Mesendoderm (in vitro differentiated cells): ENCODE measurements at regions not wholly inside any gene's neighbourhood (a gene's known extent, or its start where the extent isn't known, plus 50 kb on each side); places are given as distances from the start of the nearest gene placed in this dataset.
A peak's percentile ranks its signal among the peaks of the same experiment; 100 is the strongest.

Experiments
- DNase-seq: peaks from one replicate; pipeline ENCODE4 v3.0.0; 2013
- H2AK5ac ChIP-seq: 2 replicates; pipeline ENCODE4 v1.6.1; 2013; ENCODE audit warnings: low read length, inconsistent platforms
- H2BK120ac ChIP-seq: 2 replicates; pipeline ENCODE4 v1.6.1; 2013; ENCODE audit warnings: low read depth, mild to moderate bottlenecking, low read length, moderate library complexity, mixed read lengths
- H2BK15ac ChIP-seq: replicated peaks from 2 replicates; pipeline ENCODE4 v1.6.1; 2013; ENCODE audit warnings: low read depth, mild to moderate bottlenecking, moderate library complexity
- H2BK5ac ChIP-seq: 2 replicates; pipeline ENCODE4 v1.6.1; 2013; ENCODE audit warnings: low read length, inconsistent platforms
- H3K18ac ChIP-seq: 2 replicates; pipeline ENCODE4 v1.6.1; 2013; ENCODE audit warnings: mild to moderate bottlenecking, low read length, mixed read lengths
- H3K23ac ChIP-seq: one replicate; pipeline ENCODE4 v1.6.1; 2013; ENCODE audit warnings: low read length
- H3K27ac ChIP-seq: 2 replicates; pipeline ENCODE4 v1.5.1; 2013; ENCODE audit warnings: low read depth, mild to moderate bottlenecking, inconsistent platforms, low read length, moderate library complexity
- H3K27me3 ChIP-seq: 2 replicates; pipeline ENCODE4 v1.6.1; 2013; ENCODE audit warnings: low read length, control low read depth, mild to moderate bottlenecking, inconsistent platforms; ENCODE audit not compliant: insufficient read depth, poor library complexity
- H3K36me3 ChIP-seq: 2 replicates; pipeline ENCODE4 v1.6.1; 2013; ENCODE audit warnings: low read length, inconsistent platforms; ENCODE audit not compliant: control insufficient read depth, insufficient read depth
- H3K4ac ChIP-seq: one replicate; pipeline ENCODE4 v1.6.1; 2013; ENCODE audit warnings: low read depth, mild to moderate bottlenecking, low read length, moderate library complexity
- H3K4me1 ChIP-seq: 2 replicates; pipeline ENCODE4 v1.6.1; 2013; ENCODE audit warnings: low read depth, low read length, inconsistent platforms; ENCODE audit not compliant: control insufficient read depth
- H3K4me2 ChIP-seq: 2 replicates; pipeline ENCODE4 v1.6.1; 2013; ENCODE audit warnings: low read length
- H3K4me3 ChIP-seq: 2 replicates; pipeline ENCODE4 v1.5.1; 2013; ENCODE audit warnings: mild to moderate bottlenecking, low read length
- H3K56ac ChIP-seq: one replicate; pipeline ENCODE4 v1.6.1; 2013; ENCODE audit warnings: low read length
- H3K79me1 ChIP-seq: 2 replicates; pipeline ENCODE4 v1.6.1; 2013; ENCODE audit warnings: low read length, inconsistent platforms
- H3K79me2 ChIP-seq: 2 replicates; pipeline ENCODE4 v1.6.1; 2013; ENCODE audit warnings: mild to moderate bottlenecking, low read length; ENCODE audit not compliant: control insufficient read depth, insufficient read depth
- H3K9ac ChIP-seq: 2 replicates; pipeline ENCODE4 v1.6.1; 2013; ENCODE audit warnings: low read length, inconsistent platforms
- H4K5ac ChIP-seq: one replicate; pipeline ENCODE4 v1.6.1; 2013; ENCODE audit warnings: low read length
- H4K8ac ChIP-seq: one replicate; pipeline ENCODE4 v1.6.1; 2013; ENCODE audit warnings: low read depth, mild to moderate bottlenecking, control low read depth, low read length, moderate library complexity
- WGBS: extraction: QIAGEN DNeasy Blood & Tissue Kit; methylation state at CpG from one replicate; pipeline ENCODE4 v1.1.7; 2013; ENCODE audit warnings: low lambda C conversion rate, missing lambda C conversion rate; ENCODE audit not compliant: insufficient coverage; ENCODE audit errors: extremely low coverage; 5-methylcytosine and 5-hydroxymethylcytosine counted together

DNA sequence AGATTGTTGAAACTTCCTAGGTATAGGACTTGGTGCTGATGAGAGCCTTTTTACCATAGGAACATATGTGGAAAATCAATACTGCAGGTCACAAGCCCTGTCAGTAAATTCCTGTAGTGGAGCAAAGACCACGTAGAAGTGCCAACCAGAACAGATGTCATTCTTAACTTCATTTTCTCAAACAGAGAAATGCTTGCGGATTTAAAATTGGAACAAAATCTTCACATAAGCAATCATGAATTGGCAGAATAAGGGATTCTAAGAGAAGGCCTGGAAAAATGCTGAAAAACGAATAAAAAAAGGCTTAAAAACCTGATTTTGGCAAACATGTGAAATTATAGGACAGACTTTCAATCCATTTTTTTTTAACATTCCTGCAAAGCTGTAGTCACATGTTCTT, 80.8 kb upstream of the SMIM30 start:
- H3K79me1 ChIP-seq = no peaks in the 10 kb centered on the region
- no peak overlapping the region for H4K5ac ChIP-seq
- no peak overlapping the region for H3K56ac ChIP-seq
- H2BK5ac ChIP-seq = no peak overlapping the region
- H4K8ac ChIP-seq = no peak overlapping the region
- H3K18ac ChIP-seq = no peak overlapping the region
- H3K79me2 ChIP-seq = no peaks in the 10 kb centered on the region
- WGBS = no CpG with 5 or more reads among the region's 3 CpGs
- no peak overlapping the region for H2BK15ac ChIP-seq
- H3K4ac ChIP-seq = no peak overlapping the region
- H3K27me3 ChIP-seq = no peaks in the 10 kb centered on the region
- no peaks in the 10 kb centered on the region for H3K36me3 ChIP-seq
- H3K4me3 ChIP-seq = no peak overlapping the region
- no peak overlapping the region for H3K9ac ChIP-seq
- H2AK5ac ChIP-seq = no peak overlapping the region
- no peak for DNase-seq
- no peaks in the 10 kb centered on the region for H3K4me1 ChIP-seq
- H3K27ac ChIP-seq = no peak overlapping the region
- H3K23ac ChIP-seq = no peak overlapping the region
- no peak overlapping the region for H2BK120ac ChIP-seq
- H3K4me2 ChIP-seq = no peak overlapping the region

DNA sequence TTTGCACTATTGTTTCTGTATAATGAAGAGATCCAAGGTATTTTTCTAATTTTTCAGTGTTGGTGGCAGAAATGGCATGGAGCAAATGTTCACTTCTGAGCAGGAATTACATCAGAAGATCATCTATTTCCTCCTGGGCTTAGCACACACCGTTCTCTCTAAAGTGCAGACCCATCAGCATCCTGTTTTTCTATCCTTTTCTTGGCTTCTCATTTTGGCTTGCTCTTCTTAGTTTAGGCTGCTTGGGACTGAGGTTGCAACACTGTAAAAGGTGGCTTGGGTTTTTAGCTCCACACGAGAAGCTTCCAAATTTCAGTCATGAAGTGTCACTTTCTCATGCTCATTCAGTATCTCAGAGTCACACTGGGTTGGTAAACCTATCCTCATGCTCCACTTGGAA, 79.9 kb upstream of the SMIM30 start:
- Histone ChIP-seq H4K5ac (no peak overlapping the region), H2BK15ac (no peak overlapping the region), H2BK120ac (no peak overlapping the region), H3K79me1 (no peaks in the 10 kb centered on the region), H3K56ac (no peak overlapping the region), H2AK5ac (no peak overlapping the region), H3K18ac (no peak overlapping the region), H3K23ac (no peak overlapping the region), H3K9ac (no peak overlapping the region), H3K36me3 (no peaks in the 10 kb centered on the region), H3K27me3 (no peaks in the 10 kb centered on the region), H3K4ac (no peak overlapping the region), H3K4me3 (no peak overlapping the region), H3K27ac (no peak overlapping the region), H3K4me1 (no peaks in the 10 kb centered on the region), H3K4me2 (no peak overlapping the region), H2BK5ac (no peak overlapping the region), H3K79me2 (no peaks in the 10 kb centered on the region), H4K8ac (no peak overlapping the region)
- DNase-seq = peak; percentile 34
- WGBS = no CpG with 5 or more reads among the region's 2 CpGs

DNA sequence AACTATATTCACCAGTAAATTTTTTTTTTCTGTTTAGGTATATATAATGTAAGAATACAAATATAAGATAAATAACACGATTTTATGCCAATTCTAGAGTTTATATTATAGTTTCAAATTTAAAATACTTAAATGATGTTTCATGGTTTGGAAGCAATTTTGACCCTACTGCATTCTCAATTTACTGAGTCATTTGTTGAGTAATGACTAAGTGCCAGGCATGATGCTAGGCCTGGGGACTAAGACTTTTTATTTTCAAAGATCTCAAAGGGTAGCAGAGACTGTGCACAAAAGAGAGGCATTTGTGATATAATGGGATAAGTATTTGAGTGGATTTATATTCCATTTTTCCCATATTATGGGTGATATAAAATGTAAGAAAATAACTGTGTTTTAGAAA, 78.9 kb upstream of the SMIM30 start:
- peak; percentile 28 for DNase-seq
- H4K5ac ChIP-seq = no peak overlapping the region
- H2BK5ac ChIP-seq = no peak overlapping the region
- no peak overlapping the region for H3K4me2 ChIP-seq
- H3K79me1 ChIP-seq = no peaks in the 10 kb centered on the region
- no peak overlapping the region for H3K27ac ChIP-seq
- no CpG with 5 or more reads among the region's 1 CpG for WGBS
- no peak overlapping the region for H3K4me3 ChIP-seq
- H3K9ac ChIP-seq = no peak overlapping the region
- H3K79me2 ChIP-seq = no peaks in the 10 kb centered on the region
- no peak overlapping the region for H2BK15ac ChIP-seq
- H3K36me3 ChIP-seq = no peaks in the 10 kb centered on the region
- no peak overlapping the region for H2BK120ac ChIP-seq
- H3K56ac ChIP-seq = no peak overlapping the region
- no peak overlapping the region for H3K18ac ChIP-seq
- no peak overlapping the region for H2AK5ac ChIP-seq
- H4K8ac ChIP-seq = no peak overlapping the region
- H3K4me1 ChIP-seq = no peaks in the 10 kb centered on the region
- no peak overlapping the region for H3K23ac ChIP-seq
- no peak overlapping the region for H3K4ac ChIP-seq
- no peaks in the 10 kb centered on the region for H3K27me3 ChIP-seq

DNA sequence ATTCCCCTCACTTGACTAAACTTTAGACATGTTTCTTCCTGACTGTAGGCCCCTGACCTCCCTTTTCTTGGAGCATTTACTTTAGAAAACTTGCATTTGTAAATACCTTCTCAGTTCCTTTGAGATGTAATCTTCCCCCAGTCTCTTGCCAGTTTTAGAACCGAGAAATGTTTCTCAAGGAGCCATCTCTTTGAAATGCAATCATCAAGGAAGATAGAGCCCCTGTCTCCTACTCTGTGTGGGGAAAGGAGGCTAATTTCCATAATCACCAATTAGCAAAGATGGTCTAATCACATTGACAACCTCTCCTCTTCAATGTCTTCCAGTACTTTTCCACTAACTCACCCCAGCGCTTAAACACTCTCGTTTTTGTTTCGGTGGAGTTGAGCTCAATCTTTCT, 70.0 kb upstream of the SMIM30 start:
- Histone ChIP-seq H3K4me2 (no peak overlapping the region), H3K27me3 (no peaks in the 10 kb centered on the region), H3K56ac (no peak overlapping the region), H3K4me1 (peaks cover 3% of the 10 kb centered on the region), H3K27ac (no peak overlapping the region), H4K8ac (no peak overlapping the region), H2BK5ac (no peak overlapping the region), H3K9ac (no peak overlapping the region), H3K4me3 (no peak overlapping the region), H4K5ac (no peak overlapping the region), H3K4ac (no peak overlapping the region), H3K36me3 (no peaks in the 10 kb centered on the region), H3K79me2 (no peaks in the 10 kb centered on the region), H2AK5ac (no peak overlapping the region), H3K23ac (no peak overlapping the region), H2BK120ac (no peak overlapping the region), H2BK15ac (no peak overlapping the region), H3K18ac (no peak overlapping the region), H3K79me1 (no peaks in the 10 kb centered on the region)
- WGBS = no CpG with 5 or more reads among the region's 4 CpGs
- DNase-seq = peak; percentile 80

DNA sequence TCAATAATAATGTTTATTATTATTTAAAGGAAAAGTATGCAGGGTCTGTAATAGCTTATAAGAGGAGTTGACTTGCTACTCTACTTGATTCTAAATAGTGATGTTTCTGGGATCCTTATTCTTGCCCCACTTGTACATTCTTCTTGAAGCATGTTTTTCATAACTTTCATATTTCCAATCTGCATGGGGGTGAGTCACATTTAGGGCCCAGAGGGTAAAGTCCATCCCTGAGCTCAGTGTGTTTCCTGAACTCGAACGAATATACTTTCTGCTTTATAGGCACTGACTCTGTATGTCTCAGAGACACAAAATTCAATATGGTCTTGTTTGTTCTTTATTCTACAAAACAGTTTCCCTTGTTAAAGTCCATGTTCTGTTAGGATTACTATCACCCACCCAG, 61.0 kb upstream of the SMIM30 start:
- no peak overlapping the region for H3K18ac ChIP-seq
- H3K79me2 ChIP-seq = no peaks in the 10 kb centered on the region
- no peak overlapping the region for H4K8ac ChIP-seq
- H3K27me3 ChIP-seq = no peaks in the 10 kb centered on the region
- no peak overlapping the region for H3K27ac ChIP-seq
- H2BK15ac ChIP-seq = no peak overlapping the region
- H2BK5ac ChIP-seq = no peak overlapping the region
- H3K4me3 ChIP-seq = no peak overlapping the region
- no peak for DNase-seq
- no peaks in the 10 kb centered on the region for H3K4me1 ChIP-seq
- no CpG with 5 or more reads among the region's 2 CpGs for WGBS
- no peaks in the 10 kb centered on the region for H3K36me3 ChIP-seq
- no peak overlapping the region for H2BK120ac ChIP-seq
- no peak overlapping the region for H3K23ac ChIP-seq
- no peak overlapping the region for H4K5ac ChIP-seq
- no peak overlapping the region for H3K9ac ChIP-seq
- H3K4me2 ChIP-seq = no peak overlapping the region
- H3K56ac ChIP-seq = no peak overlapping the region
- no peak overlapping the region for H2AK5ac ChIP-seq
- no peak overlapping the region for H3K4ac ChIP-seq
- no peaks in the 10 kb centered on the region for H3K79me1 ChIP-seq

DNA sequence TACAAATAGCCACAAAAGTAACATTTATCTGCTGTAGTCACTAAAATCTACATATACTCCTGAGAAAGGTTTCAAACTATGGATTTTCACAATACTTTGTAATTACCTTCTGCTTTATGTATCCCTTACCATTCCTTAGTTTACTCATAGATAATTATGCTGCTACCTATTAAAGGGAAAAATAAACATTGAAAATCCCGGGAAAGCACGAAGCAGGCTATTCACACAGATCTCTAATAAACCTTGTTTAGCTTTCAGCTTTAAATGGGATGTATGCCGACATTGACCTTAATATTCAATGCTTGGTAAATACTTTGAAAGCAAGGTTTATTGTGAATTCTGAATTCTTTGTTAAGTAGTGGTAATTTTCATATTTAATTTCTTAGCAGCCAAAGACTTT, 58.5 kb upstream of the SMIM30 start:
- no peak for DNase-seq
- no CpG with 5 or more reads among the region's 3 CpGs for WGBS
- Histone ChIP-seq H2BK15ac (no peak overlapping the region), H3K4me3 (no peak overlapping the region), H3K4ac (no peak overlapping the region), H3K79me1 (no peaks in the 10 kb centered on the region), H3K9ac (no peak overlapping the region), H2BK120ac (no peak overlapping the region), H2BK5ac (no peak overlapping the region), H3K4me1 (no peaks in the 10 kb centered on the region), H3K79me2 (no peaks in the 10 kb centered on the region), H2AK5ac (no peak overlapping the region), H3K18ac (no peak overlapping the region), H3K27ac (no peak overlapping the region), H3K27me3 (no peaks in the 10 kb centered on the region), H3K23ac (no peak overlapping the region), H3K36me3 (no peaks in the 10 kb centered on the region), H4K5ac (no peak overlapping the region), H3K56ac (no peak overlapping the region), H3K4me2 (no peak overlapping the region), H4K8ac (no peak overlapping the region)
